ENCODE measurements at regions not wholly inside any gene's neighbourhood (a gene's known extent, or its start where the extent isn't known, plus 50 kb on each side); places are given as distances from the start of the nearest gene placed in this dataset.

- ChIA-PET CTCF (no interaction called here), POLR2A (no interaction called here)
- no peaks in the 10 kb centered on the region for H3K9me3 ChIP-seq (ENCODE audit: control insufficient read depth, insufficient read depth, low read depth, low read length)
- intact Hi-C loops (cut with micrococcal nuclease; ENCODE audit: unreplicated experiment), result no loop called here
- H3K4me3 ChIP-seq (ENCODE audit: low read depth in 2 of 2, low read length in 2 of 2), result no peak overlapping the region
- ATAC-seq (no peak), DNase-seq (ENCODE audit: low read depth, low spot score) (no peak)
- H3K27me3 ChIP-seq (ENCODE audit: control insufficient read depth, insufficient read depth, low read length), result no peaks in the 10 kb centered on the region
- H3K36me3 ChIP-seq (ENCODE audit: control insufficient read depth, insufficient read depth, low read length), result no peaks in the 10 kb centered on the region
- H3K4me1 ChIP-seq (ENCODE audit: control insufficient read depth, insufficient read depth, low read length), result no peaks in the 10 kb centered on the region
- no peak for TF ChIP-seq REST (IDR thresholded peaks at IDR 0.05; ENCODE audit: insufficient read depth in 1 of 2, low read depth in 2 of 2, low read length in 1 of 2)
- no peak for TF ChIP-seq POLR2AphosphoS5 (IDR thresholded peaks at IDR 0.05; ENCODE audit: low read depth, low read length)
- no peak for TF ChIP-seq SIN3A (IDR thresholded peaks at IDR 0.05; ENCODE audit: borderline replicate concordance, insufficient read depth, low read depth, low read length)
- TF ChIP-seq, protein P1, sequence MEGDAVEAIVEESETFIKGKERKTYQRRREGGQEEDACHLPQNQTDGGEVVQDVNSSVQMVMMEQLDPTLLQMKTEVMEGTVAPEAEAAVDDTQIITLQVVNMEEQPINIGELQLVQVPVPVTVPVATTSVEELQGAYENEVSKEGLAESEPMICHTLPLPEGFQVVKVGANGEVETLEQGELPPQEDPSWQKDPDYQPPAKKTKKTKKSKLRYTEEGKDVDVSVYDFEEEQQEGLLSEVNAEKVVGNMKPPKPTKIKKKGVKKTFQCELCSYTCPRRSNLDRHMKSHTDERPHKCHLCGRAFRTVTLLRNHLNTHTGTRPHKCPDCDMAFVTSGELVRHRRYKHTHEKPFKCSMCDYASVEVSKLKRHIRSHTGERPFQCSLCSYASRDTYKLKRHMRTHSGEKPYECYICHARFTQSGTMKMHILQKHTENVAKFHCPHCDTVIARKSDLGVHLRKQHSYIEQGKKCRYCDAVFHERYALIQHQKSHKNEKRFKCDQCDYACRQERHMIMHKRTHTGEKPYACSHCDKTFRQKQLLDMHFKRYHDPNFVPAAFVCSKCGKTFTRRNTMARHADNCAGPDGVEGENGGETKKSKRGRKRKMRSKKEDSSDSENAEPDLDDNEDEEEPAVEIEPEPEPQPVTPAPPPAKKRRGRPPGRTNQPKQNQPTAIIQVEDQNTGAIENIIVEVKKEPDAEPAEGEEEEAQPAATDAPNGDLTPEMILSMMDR (IDR thresholded peaks at IDR 0.05), result no peak; the same call in 1 of the 2 replicates
- TF ChIP-seq TCF7L2 (IDR thresholded peaks at IDR 0.05; ENCODE audit: low read depth, low read length), result no peak
- no TSS peak for BruUV-seq (replicated peaks)
- in situ Hi-C loops (cut with HindIII; ENCODE audit: low pct_unique_long_range_greater_than_20kb, low sequenced_read_pairs), result no loop called here
- no peak overlapping the region for H3K27ac ChIP-seq (ENCODE audit: low read length)
Observed at GRCh38 chr12:77540097-77540496, 290.6 kb upstream of the NAV3 start.

DNA sequence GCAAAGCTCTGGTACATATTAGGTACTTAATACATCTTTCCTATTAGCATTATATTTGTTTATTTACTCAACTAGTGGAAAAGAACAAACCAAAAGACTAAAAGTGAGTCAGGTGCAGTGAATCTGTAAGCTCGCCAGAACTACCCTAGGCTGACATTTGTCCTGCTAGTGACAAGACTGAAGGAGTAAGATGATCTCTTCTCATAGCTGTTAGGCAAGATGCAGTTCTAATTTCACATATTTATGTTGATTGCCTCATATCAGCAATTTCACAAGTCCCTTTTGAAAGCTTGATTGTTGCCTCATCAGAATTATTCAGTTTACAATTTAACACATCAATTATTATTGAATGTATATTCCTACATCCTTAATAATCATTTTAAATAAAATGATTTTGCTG, 293.0 kb upstream of the NAV3 start:
- no peak overlapping the region for H3K27ac ChIP-seq (ENCODE audit: low read length)
- no peak for TF ChIP-seq REST (IDR thresholded peaks at IDR 0.05; ENCODE audit: insufficient read depth in 1 of 2, low read depth in 2 of 2, low read length in 1 of 2)
- TF ChIP-seq POLR2AphosphoS5 (IDR thresholded peaks at IDR 0.05; ENCODE audit: low read depth, low read length), result no peak
- no peak for TF ChIP-seq TCF7L2 (IDR thresholded peaks at IDR 0.05; ENCODE audit: low read depth, low read length)
- TF ChIP-seq SIN3A (IDR thresholded peaks at IDR 0.05; ENCODE audit: borderline replicate concordance, insufficient read depth, low read depth, low read length), result no peak
- TF ChIP-seq, protein P1 (IDR thresholded peaks at IDR 0.05), result no peak
- H3K36me3 ChIP-seq (ENCODE audit: control insufficient read depth, insufficient read depth, low read length), result no peaks in the 10 kb centered on the region
- H3K4me1 ChIP-seq (ENCODE audit: control insufficient read depth, insufficient read depth, low read length), result no peaks in the 10 kb centered on the region
- DNase-seq (ENCODE audit: low read depth, low spot score) (no peak), ATAC-seq (no peak)
- H3K4me3 ChIP-seq (ENCODE audit: low read depth in 2 of 2, low read length in 2 of 2), result no peak overlapping the region
- intact Hi-C loops (cut with micrococcal nuclease; ENCODE audit: unreplicated experiment) (no loop called here), in situ Hi-C loops (cut with HindIII; ENCODE audit: low pct_unique_long_range_greater_than_20kb, low sequenced_read_pairs) (no loop called here)
- H3K27me3 ChIP-seq (ENCODE audit: control insufficient read depth, insufficient read depth, low read length), result no peaks in the 10 kb centered on the region
- H3K9me3 ChIP-seq (ENCODE audit: control insufficient read depth, insufficient read depth, low read depth, low read length), result no peaks in the 10 kb centered on the region
- BruUV-seq (replicated peaks), result no TSS peak
- ChIA-PET POLR2A (no interaction called here), CTCF (no interaction called here)

All from Panc1 (cell line).